DOHH2 (cell line): ENCODE measurements at regions not wholly inside any gene's neighbourhood (a gene's known extent, or its start where the extent isn't known, plus 50 kb on each side); places are given as distances from the start of the nearest gene placed in this dataset.

Experiments
- H3F3A ChIP-seq: fragments of 200-600 bp; sonication (generic), shearing (Covaris generic); 2 replicates; pipeline ENCODE4 v1.6.0; 2016; ENCODE audit warnings: antibody characterized with exemption, mild to moderate bottlenecking; ENCODE audit not compliant: control insufficient read depth, insufficient read depth
- H3K27ac ChIP-seq: fragments of 200-600 bp; sonication (generic); 2 replicates; pipeline ENCODE4 v1.5.1; 2014; ENCODE audit warnings: low read depth, mild to moderate bottlenecking, low read length, moderate library complexity
- H3K27me3 ChIP-seq: fragments of 200-600 bp; sonication (generic); 2 replicates; pipeline ENCODE4 v1.6.1; 2014; ENCODE audit warnings: mild to moderate bottlenecking, low read length, mixed read lengths; ENCODE audit not compliant: control insufficient read depth
- H3K36me3 ChIP-seq: fragments of 200-600 bp; sonication (generic); 2 replicates; pipeline ENCODE4 v1.6.1; 2014; ENCODE audit warnings: mild to moderate bottlenecking, low read length, moderate library complexity, mixed read lengths; ENCODE audit not compliant: control insufficient read depth
- H3K4me1 ChIP-seq: fragments of 200-600 bp; sonication (generic); 2 replicates; pipeline ENCODE4 v1.6.1; 2014; ENCODE audit warnings: mild to moderate bottlenecking, low read length, mixed read lengths; ENCODE audit not compliant: control insufficient read depth
- H3K4me2 ChIP-seq: fragments of 200-600 bp; sonication (generic); 2 replicates; pipeline ENCODE4 v1.6.0; 2014; ENCODE audit warnings: mild to moderate bottlenecking, low read length, moderate library complexity
- H3K4me3 ChIP-seq: fragments of 200-600 bp; sonication (generic); 2 replicates; pipeline ENCODE4 v1.5.1; 2014; ENCODE audit warnings: mild to moderate bottlenecking, low read length, mixed read lengths
- H3K79me2 ChIP-seq: fragments of 200-600 bp; sonication (generic); 2 replicates; pipeline ENCODE4 v1.6.1; 2014; ENCODE audit warnings: mild to moderate bottlenecking, low read length, mixed read lengths; ENCODE audit not compliant: control insufficient read depth
- H3K9me2 ChIP-seq: fragments of 200-600 bp; sonication (generic); replicated peaks from 2 replicates; pipeline ENCODE4 v1.6.1; 2014; ENCODE audit warnings: mild to moderate bottlenecking, low read length, mixed read lengths; ENCODE audit not compliant: control insufficient read depth
- H3K9me3 ChIP-seq: fragments of 200-600 bp; sonication (generic); 2 replicates; pipeline ENCODE4 v1.6.1; 2014; ENCODE audit warnings: antibody characterized with exemption, low read length, mixed read lengths; ENCODE audit not compliant: control insufficient read depth, insufficient read depth
- H4K20me1 ChIP-seq: fragments of 200-600 bp; sonication (generic); 2 replicates; pipeline ENCODE4 v1.6.0; 2014; ENCODE audit warnings: low read depth, mild to moderate bottlenecking, antibody characterized with exemption, low read length, moderate library complexity; ENCODE audit not compliant: control insufficient read depth, insufficient read depth
- EZH2phosphoT487 ChIP-seq: fragments of 200-600 bp; sonication (generic); IDR thresholded peaks from 2 replicates; pipeline ENCODE4 v1.6.1; 2017; ENCODE audit warnings: borderline replicate concordance, mild to moderate bottlenecking, antibody characterized with exemption, low read length, moderate library complexity, mixed read lengths
- TF ChIP-seq, protein P1 (sequence below): fragments of 200-600 bp; sonication (generic); IDR thresholded peaks from one replicate; pipeline ENCODE4 v1.5.1; 2014; ENCODE audit warnings: antibody characterized with exemption, mild to moderate bottlenecking, low read depth, low read length; ENCODE audit not compliant: poor library complexity, severe bottlenecking

DNA sequence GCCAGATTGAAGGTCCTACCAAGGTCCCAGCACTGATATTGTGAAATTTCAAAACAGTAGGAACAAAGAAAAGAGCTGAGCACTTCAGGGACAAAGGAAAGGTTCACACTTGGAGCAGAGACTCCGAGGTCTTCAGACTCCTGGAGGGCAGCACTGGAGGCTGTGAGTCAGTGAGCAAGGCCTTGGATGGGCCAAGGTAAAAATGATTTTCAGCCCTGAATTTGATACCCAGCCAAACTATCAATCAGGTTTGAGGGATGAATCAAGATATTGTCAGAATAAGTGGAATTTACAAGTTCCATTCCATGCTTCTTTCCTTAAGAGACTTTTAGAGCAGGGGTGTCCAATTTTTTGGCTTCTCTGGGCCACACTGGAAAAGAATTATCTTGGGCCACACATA is 111.7 kb downstream of the ADRA2C start:
- no peaks in the 10 kb centered on the region for H3K79me2 ChIP-seq
- no peaks in the 10 kb centered on the region for H4K20me1 ChIP-seq
- no peak overlapping the region for H3K27ac ChIP-seq
- H3K4me1 ChIP-seq, result peaks cover 8% of the 10 kb centered on the region
- TF ChIP-seq, protein P1, sequence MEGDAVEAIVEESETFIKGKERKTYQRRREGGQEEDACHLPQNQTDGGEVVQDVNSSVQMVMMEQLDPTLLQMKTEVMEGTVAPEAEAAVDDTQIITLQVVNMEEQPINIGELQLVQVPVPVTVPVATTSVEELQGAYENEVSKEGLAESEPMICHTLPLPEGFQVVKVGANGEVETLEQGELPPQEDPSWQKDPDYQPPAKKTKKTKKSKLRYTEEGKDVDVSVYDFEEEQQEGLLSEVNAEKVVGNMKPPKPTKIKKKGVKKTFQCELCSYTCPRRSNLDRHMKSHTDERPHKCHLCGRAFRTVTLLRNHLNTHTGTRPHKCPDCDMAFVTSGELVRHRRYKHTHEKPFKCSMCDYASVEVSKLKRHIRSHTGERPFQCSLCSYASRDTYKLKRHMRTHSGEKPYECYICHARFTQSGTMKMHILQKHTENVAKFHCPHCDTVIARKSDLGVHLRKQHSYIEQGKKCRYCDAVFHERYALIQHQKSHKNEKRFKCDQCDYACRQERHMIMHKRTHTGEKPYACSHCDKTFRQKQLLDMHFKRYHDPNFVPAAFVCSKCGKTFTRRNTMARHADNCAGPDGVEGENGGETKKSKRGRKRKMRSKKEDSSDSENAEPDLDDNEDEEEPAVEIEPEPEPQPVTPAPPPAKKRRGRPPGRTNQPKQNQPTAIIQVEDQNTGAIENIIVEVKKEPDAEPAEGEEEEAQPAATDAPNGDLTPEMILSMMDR, result no peak
- TF ChIP-seq EZH2phosphoT487, result no peak
- no peak overlapping the region for H3K4me3 ChIP-seq
- no peaks in the 10 kb centered on the region for H3K9me2 ChIP-seq
- H3K36me3 ChIP-seq, result no peaks in the 10 kb centered on the region
- H3K27me3 ChIP-seq, result peaks cover 30% of the 10 kb centered on the region
- H3F3A ChIP-seq, result no peaks in the 10 kb centered on the region
- peaks cover 11% of the 10 kb centered on the region for H3K9me3 ChIP-seq
- no peak overlapping the region for H3K4me2 ChIP-seq

DNA sequence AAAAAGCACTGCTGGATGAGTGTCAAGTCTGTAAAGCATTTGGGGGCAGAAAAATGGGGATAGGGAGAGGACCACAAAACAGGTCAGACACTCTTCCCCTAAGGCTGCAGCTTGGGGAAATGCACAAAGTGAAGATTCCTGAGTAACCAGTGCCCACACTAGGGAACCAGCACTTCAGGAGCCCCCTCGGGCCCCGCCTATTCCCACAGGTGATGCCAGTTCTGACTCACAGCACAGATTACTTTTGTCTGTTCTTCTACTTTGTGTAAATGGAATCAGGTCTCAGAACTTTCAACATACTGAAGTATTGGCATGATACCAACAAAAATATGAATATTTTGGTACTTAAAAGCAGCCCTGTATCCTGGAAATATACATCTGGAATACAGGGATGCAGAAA is 112.5 kb downstream of the ADRA2C start:
- no peak for TF ChIP-seq EZH2phosphoT487
- TF ChIP-seq, protein P1, result no peak
- H3K4me2 ChIP-seq, result no peak overlapping the region
- no peaks in the 10 kb centered on the region for H3K36me3 ChIP-seq
- no peaks in the 10 kb centered on the region for H3K79me2 ChIP-seq
- H3F3A ChIP-seq, result no peaks in the 10 kb centered on the region
- H3K27me3 ChIP-seq, result peaks cover 30% of the 10 kb centered on the region
- H3K4me1 ChIP-seq, result peaks cover 8% of the 10 kb centered on the region
- H3K9me3 ChIP-seq, result peaks cover 11% of the 10 kb centered on the region
- H3K27ac ChIP-seq, result no peak overlapping the region
- H4K20me1 ChIP-seq, result no peaks in the 10 kb centered on the region
- H3K9me2 ChIP-seq, result no peaks in the 10 kb centered on the region
- H3K4me3 ChIP-seq, result no peak overlapping the region

DNA sequence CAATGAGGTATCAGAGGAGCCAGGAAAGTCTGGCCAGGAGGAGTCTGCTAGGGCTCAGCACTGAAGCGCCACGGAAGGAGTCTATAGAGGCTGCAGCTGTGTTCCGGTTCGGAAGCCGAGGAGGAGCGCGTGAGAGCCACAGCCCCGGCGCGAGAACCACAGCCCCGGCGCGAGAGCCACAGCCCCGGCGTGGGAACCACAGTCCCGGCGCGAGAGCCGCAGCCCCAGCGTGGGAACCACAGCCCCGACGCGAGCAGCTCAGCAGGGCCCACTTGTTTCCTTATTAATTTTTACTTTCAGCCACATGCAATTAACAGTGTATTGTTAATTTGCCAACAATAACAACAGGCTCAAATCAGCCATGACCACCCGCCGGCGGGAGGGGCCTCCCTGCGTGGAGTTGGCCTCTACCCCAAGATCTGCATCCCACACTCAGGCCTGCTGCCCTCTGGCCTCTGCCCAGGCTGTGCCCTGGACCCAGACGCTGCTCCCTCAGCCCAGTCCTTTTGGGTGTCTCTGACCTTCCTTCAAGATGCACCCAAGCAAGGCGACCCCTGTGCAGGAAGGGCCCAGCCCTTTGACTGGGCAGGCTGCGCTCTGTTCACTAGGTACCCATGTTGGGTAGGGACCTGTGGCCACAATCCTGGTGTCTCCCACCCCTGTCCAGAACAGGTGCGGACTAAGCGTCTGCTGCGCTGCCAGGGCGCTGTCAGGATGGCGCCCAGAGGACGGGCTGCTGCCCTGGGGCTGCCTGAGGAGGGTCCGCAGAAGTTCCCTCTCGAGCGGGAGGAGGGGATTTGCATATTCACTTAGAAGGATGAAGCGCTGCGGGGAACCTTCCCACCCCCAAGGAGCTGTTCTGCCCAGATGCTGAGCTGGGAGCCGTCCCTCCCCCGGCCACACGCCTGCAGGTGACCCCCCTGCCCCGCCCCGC is 113.8 kb downstream of the ADRA2C start:
- peak overlapping the region; percentile 43; the same call in 1 of the 2 replicates for H3K4me2 ChIP-seq
- H3K27me3 ChIP-seq, result peaks cover 30% of the 10 kb centered on the region
- no peak overlapping the region for H3K4me3 ChIP-seq
- H3K36me3 ChIP-seq, result no peaks in the 10 kb centered on the region
- TF ChIP-seq EZH2phosphoT487, result no peak
- TF ChIP-seq, protein P1, result no peak
- H3K4me1 ChIP-seq, result peaks cover 8% of the 10 kb centered on the region
- H3K79me2 ChIP-seq, result no peaks in the 10 kb centered on the region
- no peak overlapping the region for H3K27ac ChIP-seq
- peaks cover 11% of the 10 kb centered on the region for H3K9me3 ChIP-seq
- no peaks in the 10 kb centered on the region for H4K20me1 ChIP-seq
- H3K9me2 ChIP-seq, result no peaks in the 10 kb centered on the region
- no peaks in the 10 kb centered on the region for H3F3A ChIP-seq
